A549 (cell line): ENCODE measurements at regions not wholly inside any gene's neighbourhood (a gene's known extent, or its start where the extent isn't known, plus 50 kb on each side); places are given as distances from the start of the nearest gene placed in this dataset.

Experiments
- ATAC-seq, 2 experiments: fragments of 200-7000 bp in 1 of 2; fragments of >200 bp in 1 of 2; cut with Nextera tagmentation in 1 of 2; cut with Tn5 transposase in 1 of 2; 3 replicates each; pipeline versions ENCODE4 v1.8.0 to v1.9.1; 2018 to 2020; ENCODE audit warnings: mild to moderate bottlenecking in 1 of 2, moderate library complexity in 1 of 2
- CTCF ChIA-PET: fragments of 300-600 bp; sonication (Branson Sonifier 250); formaldehyde crosslinking; extraction: SDS; loops from one replicate; lab custom pipeline; 2021; ENCODE audit warnings: antibody characterized with exemption, inconsistent platforms; lab: Yijun Ruan, JAX
- POLR2A ChIA-PET: fragments of 350-600 bp; formaldehyde crosslinking; extraction: SDS; loops from one replicate; lab custom pipeline; 2021; ENCODE audit warnings: antibody characterized with exemption, inconsistent platforms; lab: Yijun Ruan, JAX
- DNase-seq, 2 experiments: peaks; one replicate each; pipeline versions ENCODE4 v3.0.0 to v3.0.0-alpha.2; 2011 to 2016; ENCODE audit warnings: low read depth in 1 of 2, low spot score in 1 of 2
- FAIRE-seq: peaks from 2 replicates; lab custom pipeline; 2011; peaks lifted over from hg19 to GRCh38; lab: Jason Lieb, UNC
- H3K27ac ChIP-seq, 2 experiments: fragments of >200 bp; sonication (Bioruptor Twin); formaldehyde crosslinking; 3 replicates each; pipeline ENCODE4 v1.5.1; 2016 to 2017
- H3K4me1 ChIP-seq: fragments of >200 bp; sonication (Bioruptor Twin); formaldehyde crosslinking; 3 replicates; pipeline ENCODE4 v1.6.1; 2016
- H3K4me2 ChIP-seq: fragments of >200 bp; sonication (Bioruptor Twin); formaldehyde crosslinking; 3 replicates; pipeline ENCODE4 v1.6.1; 2016
- H3K4me3 ChIP-seq: fragments of >200 bp; sonication (Bioruptor Twin); formaldehyde crosslinking; 3 replicates; pipeline ENCODE4 v1.5.1; 2016
- H3K9me3 ChIP-seq: fragments of >200 bp; sonication (Bioruptor Twin); formaldehyde crosslinking; 3 replicates; pipeline ENCODE4 v1.6.1; 2016
- ATOH8 ChIP-seq: fragments of 250-450 bp; sonication (Bioruptor Pico); IDR thresholded peaks from 2 replicates; pipeline ENCODE4 v1.5.0; 2020; ENCODE audit warnings: low read depth, mild to moderate bottlenecking, moderate library complexity
- CHD4 ChIP-seq: fragments of 200-600 bp; sonication (generic); IDR thresholded peaks from 2 replicates; pipeline ENCODE4 v1.6.1; 2016; ENCODE audit warnings: antibody characterized with exemption, mild to moderate bottlenecking, borderline replicate concordance
- EHF ChIP-seq: fragments of 250-450 bp; sonication (Bioruptor Pico); IDR thresholded peaks from 2 replicates; pipeline ENCODE4 v1.5.0; 2020; ENCODE audit warnings: mild to moderate bottlenecking
- EHMT2 ChIP-seq: fragments of 200-600 bp; sonication (generic); IDR thresholded peaks from 2 replicates; pipeline ENCODE4 v1.6.1; 2016; ENCODE audit warnings: antibody characterized with exemption, low read depth, mild to moderate bottlenecking, moderate library complexity
- ESRRA ChIP-seq: fragments of 150-350 bp; IDR thresholded peaks from 2 replicates; pipeline ENCODE4 v1.6.1; 2014; ENCODE audit warnings: mild to moderate bottlenecking, low read length, borderline replicate concordance
- GATA3 ChIP-seq: IDR thresholded peaks from 2 replicates; pipeline ENCODE4 v1.6.1; 2012; ENCODE audit warnings: borderline replicate concordance
- HES2 ChIP-seq: fragments of >200 bp; sonication (Bioruptor Twin); formaldehyde crosslinking; IDR thresholded peaks from 2 replicates; pipeline ENCODE4 v1.6.1; 2016
- HOXB13 ChIP-seq: fragments of 250-450 bp; sonication (Bioruptor Pico); IDR thresholded peaks from 2 replicates; pipeline ENCODE4 v1.5.0; 2020; ENCODE audit warnings: low read depth, mild to moderate bottlenecking, moderate library complexity
- KDM5A ChIP-seq: fragments of 200-600 bp; sonication (generic); IDR thresholded peaks from 2 replicates; pipeline ENCODE4 v1.6.1; 2016; ENCODE audit warnings: antibody characterized with exemption, mild to moderate bottlenecking
- MAFK ChIP-seq: fragments of 450-650 bp; IDR thresholded peaks from 2 replicates; pipeline ENCODE4 v1.6.1; 2014; ENCODE audit not compliant: partially characterized antibody
- MAZ ChIP-seq: fragments of 150-350 bp; IDR thresholded peaks from 2 replicates; pipeline ENCODE4 v1.6.1; 2014; ENCODE audit warnings: antibody characterized with exemption, low read depth, low read length, borderline replicate concordance
- NPAS2 ChIP-seq: fragments of 250-450 bp; sonication (Bioruptor Pico); IDR thresholded peaks from 2 replicates; pipeline ENCODE4 v1.8.0; 2022; ENCODE audit warnings: mild to moderate bottlenecking, moderate library complexity, borderline replicate concordance
- NR3C1 ChIP-seq: fragments of >200 bp; sonication (Bioruptor Twin); formaldehyde crosslinking; IDR thresholded peaks from 3 replicates; pipeline ENCODE4 v1.6.1; 2017
- PHF8 ChIP-seq: fragments of 200-600 bp; sonication (generic); IDR thresholded peaks from 2 replicates; pipeline ENCODE4 v1.6.1; 2016; ENCODE audit warnings: low read depth, mild to moderate bottlenecking, antibody characterized with exemption, moderate library complexity, borderline replicate concordance
- POLR2AphosphoS2 ChIP-seq: conservative IDR thresholded peaks from 2 replicates; pipeline ENCODE4 v1.6.1; 2012; ENCODE audit warnings: low read length, improper control_type of control experiment, inconsistent platforms
- RFX5 ChIP-seq: fragments of 450-650 bp; IDR thresholded peaks from 2 replicates; pipeline ENCODE4 v1.7.1; 2014; ENCODE audit warnings: antibody characterized with exemption, mild to moderate bottlenecking, moderate library complexity
- TP53 ChIP-seq: fragments of 250-450 bp; sonication (Bioruptor Pico); IDR thresholded peaks from 2 replicates; pipeline ENCODE4 v1.5.0; 2021; ENCODE audit warnings: mild to moderate bottlenecking, moderate library complexity
- ZFP36 ChIP-seq: fragments of 450-650 bp; IDR thresholded peaks from 2 replicates; pipeline ENCODE4 v1.6.1; 2014; ENCODE audit warnings: borderline replicate concordance; ENCODE audit not compliant: partially characterized antibody
- ZSCAN20 ChIP-seq: fragments of 250-450 bp; sonication (Bioruptor Pico); IDR thresholded peaks from 2 replicates; pipeline ENCODE4 v1.8.0; 2022; ENCODE audit warnings: mild to moderate bottlenecking, moderate library complexity
- WGBS: methylation state at CpG from one replicate; pipeline ENCODE4 v1.1.6; 2017; ENCODE audit errors: missing lambda C conversion rate; 5-methylcytosine and 5-hydroxymethylcytosine counted together
- TF ChIP-seq, protein P1 (sequence below): fragments of 450-650 bp; IDR thresholded peaks from 2 replicates; pipeline ENCODE4 v1.6.1; 2014; ENCODE audit warnings: antibody characterized with exemption
- TF ChIP-seq, protein P2 (sequence below): IDR thresholded peaks from 2 replicates; pipeline ENCODE4 v1.6.1; 2012

- H3K9me3 ChIP-seq = no peaks in the 10 kb centered on the region
- ATAC-seq (no peak), DNase-seq (no peak), FAIRE-seq (no peak)
- WGBS = 40% methylated on average over 5 of the region's 5 CpGs
- H3K4me3 ChIP-seq = no peak overlapping the region
- no peak overlapping the region for H3K4me2 ChIP-seq
- H3K27ac ChIP-seq = no peak overlapping the region
- no peak for TF ChIP-seq NPAS2 (CRISPR knock-in tag)
- TF ChIP-seq MAFK = no peak
- no peak for TF ChIP-seq RFX5
- TF ChIP-seq KDM5A = no peak
- ChIA-PET POLR2A (interaction anchor here (0.6 kb wide), 1 partner anchor 692 kb away, joined by 10 read pairs; no protein-coding TSS in a partner anchor), CTCF (interaction anchor here (1.0 kb wide), 1 partner anchor 14 kb away, joined by 3 read pairs; no protein-coding TSS in a partner anchor)
- H3K4me1 ChIP-seq = no peaks in the 10 kb centered on the region
Measured at GRCh38 chr7:24178811-24179570, 105.0 kb upstream of the NPY start.

- no peak for ATAC-seq
- ChIA-PET POLR2A (no interaction called here), CTCF (no interaction called here)
- no peak for FAIRE-seq
- 0% methylated on average over 3 of the region's 3 CpGs for WGBS
- Histone ChIP-seq H3K4me3 (no peak overlapping the region), H3K9me3 (no peaks in the 10 kb centered on the region), H3K27ac (no peak overlapping the region), H3K4me2 (no peak overlapping the region), H3K4me1 (no peaks in the 10 kb centered on the region)
- TF ChIP-seq CHD4 (no peak), HOXB13 (CRISPR knock-in tag) (no peak)
- TF ChIP-seq, protein P1, sequence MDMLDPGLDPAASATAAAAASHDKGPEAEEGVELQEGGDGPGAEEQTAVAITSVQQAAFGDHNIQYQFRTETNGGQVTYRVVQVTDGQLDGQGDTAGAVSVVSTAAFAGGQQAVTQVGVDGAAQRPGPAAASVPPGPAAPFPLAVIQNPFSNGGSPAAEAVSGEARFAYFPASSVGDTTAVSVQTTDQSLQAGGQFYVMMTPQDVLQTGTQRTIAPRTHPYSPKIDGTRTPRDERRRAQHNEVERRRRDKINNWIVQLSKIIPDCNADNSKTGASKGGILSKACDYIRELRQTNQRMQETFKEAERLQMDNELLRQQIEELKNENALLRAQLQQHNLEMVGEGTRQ = no peak
- TF ChIP-seq, all 56 proteins: peak for 0
- no peak for DNase-seq
Measured at GRCh38 chr7:24191362-24191761, 92.6 kb upstream of the NPY start.

GRCh38 chr7:24192053-24192452 lies 91.9 kb upstream of the NPY start:
- no peaks in the 10 kb centered on the region for H3K4me1 ChIP-seq
- ChIA-PET POLR2A (no interaction called here), CTCF (interaction anchor here (1.2 kb wide), 1 partner anchor 13 kb away, joined by 3 read pairs; no protein-coding TSS in a partner anchor)
- no peak for ATAC-seq
- no peak overlapping the region for H3K27ac ChIP-seq
- 9% methylated on average over 2 of the region's 2 CpGs for whole genome bisulfite sequencing
- no peak overlapping the region for H3K4me2 ChIP-seq
- FAIRE-seq = no peak
- TF ChIP-seq TP53 (CRISPR knock-in tag) (no peak), ESRRA (no peak), EHMT2 (no peak), HES2 (no peak), NR3C1 (no peak), PHF8 (no peak), POLR2AphosphoS2 (no peak), GATA3 (no peak), MAZ (no peak), ATOH8 (CRISPR knock-in tag) (no peak), EHF (CRISPR knock-in tag) (no peak), ZFP36 (no peak), ZSCAN20 (CRISPR knock-in tag) (no peak)
- TF ChIP-seq, protein P2, sequence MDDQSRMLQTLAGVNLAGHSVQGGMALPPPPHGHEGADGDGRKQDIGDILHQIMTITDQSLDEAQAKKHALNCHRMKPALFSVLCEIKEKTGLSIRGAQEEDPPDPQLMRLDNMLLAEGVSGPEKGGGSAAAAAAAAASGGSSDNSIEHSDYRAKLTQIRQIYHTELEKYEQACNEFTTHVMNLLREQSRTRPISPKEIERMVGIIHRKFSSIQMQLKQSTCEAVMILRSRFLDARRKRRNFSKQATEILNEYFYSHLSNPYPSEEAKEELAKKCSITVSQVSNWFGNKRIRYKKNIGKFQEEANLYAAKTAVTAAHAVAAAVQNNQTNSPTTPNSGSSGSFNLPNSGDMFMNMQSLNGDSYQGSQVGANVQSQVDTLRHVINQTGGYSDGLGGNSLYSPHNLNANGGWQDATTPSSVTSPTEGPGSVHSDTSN = no peak
- no peak for DNase-seq
- H3K4me3 ChIP-seq = no peak overlapping the region
- H3K9me3 ChIP-seq = no peaks in the 10 kb centered on the region
